ENCODE measurements at regions not wholly inside any gene's neighbourhood (a gene's known extent, or its start where the extent isn't known, plus 50 kb on each side); places are given as distances from the start of the nearest gene placed in this dataset.

DNA sequence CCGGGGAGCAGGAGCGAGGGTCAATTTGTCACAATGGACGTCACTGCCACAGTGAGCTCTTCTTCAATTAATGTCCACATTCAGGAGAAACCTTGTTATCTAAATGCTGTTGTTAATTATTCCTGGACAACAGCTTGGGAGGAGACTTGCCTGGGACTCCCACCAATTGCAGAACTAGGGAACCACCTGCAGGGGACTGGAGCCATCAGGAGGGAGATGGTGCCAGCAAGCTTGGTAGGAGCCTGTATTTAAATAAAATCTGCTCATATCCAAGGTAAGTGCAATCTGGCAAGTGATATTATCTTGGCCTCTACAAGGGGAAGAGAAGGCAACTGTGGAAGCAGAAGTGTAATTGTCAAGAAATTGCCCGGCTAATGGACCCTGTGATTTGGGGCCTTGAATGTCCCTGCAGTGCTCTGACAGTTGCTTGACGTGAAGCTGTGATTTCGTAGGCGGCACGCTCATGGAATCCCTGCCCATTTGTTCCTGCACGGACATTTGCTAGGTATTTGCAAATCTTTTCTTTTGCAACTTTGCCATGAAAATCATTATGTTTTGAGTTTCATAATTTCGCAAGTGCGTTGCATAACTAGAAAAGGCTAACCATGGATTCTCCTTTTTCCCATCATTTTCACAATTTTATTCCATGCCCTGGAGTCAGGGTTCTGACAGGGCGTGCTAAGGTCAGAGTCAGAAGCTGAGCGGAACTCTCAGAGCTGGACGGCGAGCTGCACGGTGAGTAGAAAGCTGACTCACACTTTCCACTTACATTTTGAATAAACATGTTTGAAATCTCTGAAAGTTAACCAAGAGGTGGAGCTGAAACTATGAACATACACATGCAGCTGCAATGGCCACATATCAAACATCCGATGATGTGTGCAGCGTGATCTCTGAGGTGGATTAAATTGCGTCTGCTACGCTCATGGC is 84.9 kb upstream of the TCERG1L start:
- 76% methylated on average over 10 of the region's 20 CpGs for WGBS (ENCODE audit: insufficient coverage)
- Histone ChIP-seq H3K79me2 (ENCODE audit: insufficient read depth, low read length) (no peaks in the 10 kb centered on the region), H3K9ac (ENCODE audit: insufficient read depth, low read length, poor library complexity, severe bottlenecking) (no peak overlapping the region), H3K36me3 (replicated peaks in 1 of 2; ENCODE audit: control insufficient read depth in 1 of 2, insufficient read depth in 2 of 2, low read length in 2 of 2) (no peaks in the 10 kb centered on the region), H3K27ac (ENCODE audit: low read depth in 1 of 2, low read length in 2 of 2) (no peak overlapping the region), H3K4me3 (replicated peaks in 1 of 3; ENCODE audit: low read depth in 2 of 3, low read length in 3 of 3) (no peak overlapping the region), H3K9me3 (replicated peaks in 1 of 2; ENCODE audit: control insufficient read depth in 1 of 2, insufficient read depth in 1 of 2, low read length in 2 of 2) (no peaks in the 10 kb centered on the region), H4K20me1 (ENCODE audit: insufficient read depth, low read length) (no peaks in the 10 kb centered on the region), H3K4me2 (replicated peaks; ENCODE audit: extremely low read depth, low read length, poor library complexity, severe bottlenecking) (no peak overlapping the region), H2AFZ (ENCODE audit: insufficient read depth, low read depth, low read length, poor library complexity, severe bottlenecking) (no peak overlapping the region), H3K4me1 (ENCODE audit: control insufficient read depth in 1 of 2, insufficient read depth in 2 of 2, low read length in 2 of 2) (no peaks in the 10 kb centered on the region), H3K27me3 (ENCODE audit: control insufficient read depth in 2 of 2, insufficient read depth in 2 of 2, low read length in 2 of 2) (no peaks in the 10 kb centered on the region)
- TF ChIP-seq, protein P1, sequence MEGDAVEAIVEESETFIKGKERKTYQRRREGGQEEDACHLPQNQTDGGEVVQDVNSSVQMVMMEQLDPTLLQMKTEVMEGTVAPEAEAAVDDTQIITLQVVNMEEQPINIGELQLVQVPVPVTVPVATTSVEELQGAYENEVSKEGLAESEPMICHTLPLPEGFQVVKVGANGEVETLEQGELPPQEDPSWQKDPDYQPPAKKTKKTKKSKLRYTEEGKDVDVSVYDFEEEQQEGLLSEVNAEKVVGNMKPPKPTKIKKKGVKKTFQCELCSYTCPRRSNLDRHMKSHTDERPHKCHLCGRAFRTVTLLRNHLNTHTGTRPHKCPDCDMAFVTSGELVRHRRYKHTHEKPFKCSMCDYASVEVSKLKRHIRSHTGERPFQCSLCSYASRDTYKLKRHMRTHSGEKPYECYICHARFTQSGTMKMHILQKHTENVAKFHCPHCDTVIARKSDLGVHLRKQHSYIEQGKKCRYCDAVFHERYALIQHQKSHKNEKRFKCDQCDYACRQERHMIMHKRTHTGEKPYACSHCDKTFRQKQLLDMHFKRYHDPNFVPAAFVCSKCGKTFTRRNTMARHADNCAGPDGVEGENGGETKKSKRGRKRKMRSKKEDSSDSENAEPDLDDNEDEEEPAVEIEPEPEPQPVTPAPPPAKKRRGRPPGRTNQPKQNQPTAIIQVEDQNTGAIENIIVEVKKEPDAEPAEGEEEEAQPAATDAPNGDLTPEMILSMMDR (IDR thresholded peaks at IDR 0.05), result no peak
- no peaks in the 10 kb centered on the region for H3K4me1 Mint-ChIP-seq
- H3K9me3 Mint-ChIP-seq, result peaks cover 0 to 2% (median 0%) of the 10 kb centered on the region in 7 donors
- H3K27me3 Mint-ChIP-seq (ENCODE audit: low read depth in 3 of 3), result peaks cover 0 to 1% (median 1%) of the 10 kb centered on the region in 3 donors
- no peaks in the 10 kb centered on the region for H3K36me3 Mint-ChIP-seq
- H3K4me3 Mint-ChIP-seq, result no peak overlapping the region
- H3K27ac Mint-ChIP-seq, result no peak overlapping the region
- no peak for DNase-seq
- intact Hi-C loops (cut with micrococcal nuclease), result no loop called here

DNA sequence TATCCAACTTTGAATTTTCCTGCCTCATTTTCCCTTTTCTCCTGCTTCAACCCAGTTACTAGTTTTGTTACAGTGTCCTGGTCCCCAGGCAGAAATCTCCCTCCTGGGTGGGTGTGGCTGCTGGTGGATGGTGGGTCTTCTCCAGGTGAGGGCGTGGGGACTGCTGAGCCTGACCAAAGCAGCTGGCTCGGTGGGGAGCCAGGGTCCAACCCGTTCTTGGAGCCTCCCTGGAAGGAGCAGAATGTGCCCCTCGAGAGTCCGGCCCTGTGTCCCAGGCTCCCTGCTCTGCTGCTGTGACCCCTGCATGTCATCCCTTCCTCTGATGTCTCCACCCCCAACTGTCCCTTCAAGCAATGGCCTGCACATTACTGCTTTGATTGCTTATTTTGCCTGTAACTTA is 86.6 kb upstream of the TCERG1L start:
- no peaks in the 10 kb centered on the region for H3K4me1 ChIP-seq (ENCODE audit: control insufficient read depth in 1 of 2, insufficient read depth in 2 of 2, low read length in 2 of 2)
- H3K4me3 ChIP-seq (replicated peaks in 1 of 3; ENCODE audit: low read depth in 2 of 3, low read length in 3 of 3), result no peak overlapping the region
- DNase-seq, result no peak
- Mint-ChIP-seq H3K9me3 (peaks cover 0 to 2% (median 0%) of the 10 kb centered on the region in 7 donors), H3K36me3 (no peaks in the 10 kb centered on the region), H3K4me3 (no peak overlapping the region), H3K4me1 (no peaks in the 10 kb centered on the region), H3K27me3 (ENCODE audit: low read depth in 3 of 3) (peaks cover 0 to 1% (median 1%) of the 10 kb centered on the region in 3 donors), H3K27ac (no peak overlapping the region)
- H3K36me3 ChIP-seq (replicated peaks in 1 of 2; ENCODE audit: control insufficient read depth in 1 of 2, insufficient read depth in 2 of 2, low read length in 2 of 2), result no peaks in the 10 kb centered on the region
- H3K27me3 ChIP-seq (ENCODE audit: control insufficient read depth in 2 of 2, insufficient read depth in 2 of 2, low read length in 2 of 2), result no peaks in the 10 kb centered on the region
- no peak overlapping the region for H3K27ac ChIP-seq (ENCODE audit: low read depth in 1 of 2, low read length in 2 of 2)
- 83% methylated on average over 2 of the region's 5 CpGs for WGBS (ENCODE audit: insufficient coverage)
- TF ChIP-seq, protein P1 (IDR thresholded peaks at IDR 0.05), result no peak
- H3K79me2 ChIP-seq (ENCODE audit: insufficient read depth, low read length), result no peaks in the 10 kb centered on the region
- no peak overlapping the region for H3K9ac ChIP-seq (ENCODE audit: insufficient read depth, low read length, poor library complexity, severe bottlenecking)
- no peaks in the 10 kb centered on the region for H4K20me1 ChIP-seq (ENCODE audit: insufficient read depth, low read length)
- no peak overlapping the region for H3K4me2 ChIP-seq (replicated peaks; ENCODE audit: extremely low read depth, low read length, poor library complexity, severe bottlenecking)
- intact Hi-C loops (cut with micrococcal nuclease), result no loop called here
- no peaks in the 10 kb centered on the region for H3K9me3 ChIP-seq (replicated peaks in 1 of 2; ENCODE audit: control insufficient read depth in 1 of 2, insufficient read depth in 1 of 2, low read length in 2 of 2)
- no peak overlapping the region for H2AFZ ChIP-seq (ENCODE audit: insufficient read depth, low read depth, low read length, poor library complexity, severe bottlenecking)

All from CD14-positive monocyte (primary cell).